GM21367 (cell line): ENCODE measurements at regions not wholly inside any gene's neighbourhood (a gene's known extent, or its start where the extent isn't known, plus 50 kb on each side); places are given as distances from the start of the nearest gene placed in this dataset.
A peak's percentile ranks its signal among the peaks of the same experiment; 100 is the strongest.

Experiments used
- ATAC-seq: cut with Tn5 transposase; IDR thresholded peaks from one replicate; pipeline ENCODE4 v1.9.1; 2021; ENCODE audit not compliant: unreplicated experiment

GRCh38 chr2:16283071-16283850 is 342.9 kb downstream of the MYCN start:
- no peak for ATAC-seq

GRCh38 chr2:16282511-16282910 is 342.2 kb downstream of the MYCN start:
- ATAC-seq: no peak

GRCh38 chr2:16281451-16282335 is 341.3 kb downstream of the MYCN start:
- ATAC-seq: peak; percentile 62

- no peak for ATAC-seq
Measured at GRCh38 chr2:16280081-16280480, 339.7 kb downstream of the MYCN start.

GRCh38 chr2:16279641-16280040 is 339.3 kb downstream of the MYCN start:
- ATAC-seq: no peak

GRCh38 chr2:16279201-16279570 is 338.8 kb downstream of the MYCN start:
- ATAC-seq: no peak

- no peak for ATAC-seq
Measured at GRCh38 chr2:16278421-16279200, 338.3 kb downstream of the MYCN start.

- no peak for ATAC-seq
Measured at GRCh38 chr2:16277117-16277516, 336.8 kb downstream of the MYCN start.

GRCh38 chr2:16275661-16276060 is 335.3 kb downstream of the MYCN start:
- no peak for ATAC-seq

- ATAC-seq: no peak
Measured at GRCh38 chr2:16275131-16275530, 334.8 kb downstream of the MYCN start.

GRCh38 chr2:16273111-16273510 is 332.8 kb downstream of the MYCN start:
- no peak for ATAC-seq

- ATAC-seq: no peak
Measured at GRCh38 chr2:16272038-16272788, 331.9 kb downstream of the MYCN start.

- ATAC-seq: no peak
Measured at GRCh38 chr2:16271231-16271896, 331.0 kb downstream of the MYCN start.

GRCh38 chr2:16270441-16270840 is 330.1 kb downstream of the MYCN start:
- no peak for ATAC-seq

GRCh38 chr2:16268301-16269000 is 328.1 kb downstream of the MYCN start:
- no peak for ATAC-seq

- no peak for ATAC-seq
Measured at GRCh38 chr2:16266571-16266970, 326.2 kb downstream of the MYCN start.

GRCh38 chr2:16264931-16265540 is 324.7 kb downstream of the MYCN start:
- ATAC-seq: no peak

GRCh38 chr2:16264491-16264890 is 324.1 kb downstream of the MYCN start:
- no peak for ATAC-seq

GRCh38 chr2:16263241-16263890 is 323.0 kb downstream of the MYCN start:
- ATAC-seq: no peak
